ENCODE measurements at regions not wholly inside any gene's neighbourhood (a gene's known extent, or its start where the extent isn't known, plus 50 kb on each side); places are given as distances from the start of the nearest gene placed in this dataset.

GRCh38 chr16:59909262-59909661 lies 1175.1 kb upstream of the GOT2 start:
- TF ChIP-seq CTCF (IDR thresholded peaks at IDR 0.05), result no peak
- TF ChIP-seq POLR2AphosphoS5 (IDR thresholded peaks at IDR 0.05), result no peak
- no peak for TF ChIP-seq POLR2A (IDR thresholded peaks at IDR 0.05)

Data from upper lobe of left lung (tissue), 4 donors.